Erythroblast (primary cell): ENCODE measurements at regions not wholly inside any gene's neighbourhood (a gene's known extent, or its start where the extent isn't known, plus 50 kb on each side); places are given as distances from the start of the nearest gene placed in this dataset.
"Not testable (repeated sequence)": the region's sequence is repeated elsewhere in the genome, so short reads cannot be mapped to it uniquely, and the experiment has no call there.

Experiments used
- DNase-seq, 2 experiments: peaks; one replicate each; lab custom pipeline; 2025; lab: John Stamatoyannopoulos, UW
- GATA1 ChIP-seq: IDR thresholded peaks from 2 replicates; pipeline ENCODE4 v1.6.1; 2011; ENCODE audit warnings: low read depth, mild to moderate bottlenecking, control low read depth, low read length, moderate library complexity
- POLR2A ChIP-seq: IDR thresholded peaks from 2 replicates; pipeline ENCODE4 v1.6.1; 2011; ENCODE audit warnings: mild to moderate bottlenecking, low read length

DNA sequence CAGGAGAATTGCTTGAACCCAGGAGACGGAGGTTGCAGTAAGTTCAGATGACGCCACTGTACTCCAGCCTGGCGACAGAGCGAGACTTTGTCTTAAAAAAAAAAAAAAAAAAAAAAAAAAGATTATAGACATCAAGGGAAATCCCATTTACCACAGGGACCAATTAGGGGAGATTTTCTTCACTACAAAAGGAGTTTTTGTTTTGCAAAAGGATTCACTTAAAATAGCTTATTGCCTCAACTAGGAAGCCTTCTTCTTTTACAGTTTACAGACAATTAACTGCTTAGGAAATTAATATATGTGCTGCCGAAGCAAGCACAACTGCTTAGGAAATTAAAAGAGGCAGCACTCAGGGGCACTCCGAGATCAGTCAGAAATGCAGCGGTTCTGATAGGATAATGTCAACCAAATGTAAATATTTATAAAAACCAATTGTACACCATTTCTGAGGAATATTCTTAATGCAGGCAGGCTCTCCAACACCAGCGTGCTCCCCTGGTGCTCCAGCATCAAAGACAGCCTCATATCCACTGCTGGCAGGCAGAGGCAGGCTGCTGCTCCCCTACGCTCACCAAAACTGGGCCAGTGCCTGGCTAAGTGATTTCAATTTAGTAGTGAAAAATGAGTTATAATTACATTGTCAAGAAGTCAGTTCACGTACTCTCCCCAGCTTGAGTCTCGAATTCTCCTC lies 107.9 kb upstream of the RAB4A start:
- DNase-seq, result no peak
- no peak for TF ChIP-seq GATA1

DNA sequence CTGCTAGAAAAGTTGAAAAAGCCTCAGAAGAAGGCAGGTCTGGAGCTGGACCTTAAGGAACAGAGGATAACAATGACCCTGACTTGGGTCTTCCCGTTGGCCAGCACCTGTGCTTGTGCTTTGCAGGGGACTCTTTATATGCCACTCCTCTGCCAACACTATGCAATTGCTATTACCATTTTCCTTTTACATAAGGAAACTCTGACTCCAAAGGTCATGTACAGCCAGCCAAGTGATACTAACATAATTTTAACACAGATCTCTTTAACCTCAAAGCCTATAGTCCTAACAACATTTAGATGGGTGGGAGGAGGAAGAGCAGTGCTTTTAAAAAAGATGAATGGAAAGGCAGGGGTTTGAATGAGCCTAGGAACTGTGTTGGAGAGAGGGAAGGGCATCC lies 106.6 kb upstream of the RAB4A start:
- no peak for DNase-seq
- TF ChIP-seq POLR2A (no peak), GATA1 (no peak)

- DNase-seq, result no peak
- TF ChIP-seq POLR2A, result no peak
- no peak for TF ChIP-seq GATA1
Measured at GRCh38 chr1:229164836-229165735, 105.8 kb upstream of the RAB4A start.

DNA sequence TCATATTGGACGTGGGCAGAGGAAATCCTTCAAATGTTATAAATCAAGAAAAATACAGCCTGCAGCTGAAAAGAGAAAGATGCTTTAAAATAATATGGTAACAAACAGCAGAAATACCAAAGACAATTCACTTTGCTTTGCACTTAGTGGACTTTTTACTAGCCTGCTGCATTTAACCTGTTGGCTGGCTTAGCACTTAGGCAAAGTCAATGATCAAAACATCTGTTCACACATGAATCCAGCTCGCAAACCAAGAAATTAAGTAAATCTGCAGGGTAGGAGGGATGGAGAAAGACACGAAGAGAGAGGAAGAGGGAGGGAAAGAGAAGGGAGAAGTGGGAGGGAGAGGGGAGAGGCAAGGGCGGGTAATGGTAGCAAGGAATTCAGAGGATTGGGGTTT lies 103.6 kb upstream of the RAB4A start:
- TF ChIP-seq POLR2A, result no peak
- TF ChIP-seq GATA1, result no peak
- no peak for DNase-seq

DNA sequence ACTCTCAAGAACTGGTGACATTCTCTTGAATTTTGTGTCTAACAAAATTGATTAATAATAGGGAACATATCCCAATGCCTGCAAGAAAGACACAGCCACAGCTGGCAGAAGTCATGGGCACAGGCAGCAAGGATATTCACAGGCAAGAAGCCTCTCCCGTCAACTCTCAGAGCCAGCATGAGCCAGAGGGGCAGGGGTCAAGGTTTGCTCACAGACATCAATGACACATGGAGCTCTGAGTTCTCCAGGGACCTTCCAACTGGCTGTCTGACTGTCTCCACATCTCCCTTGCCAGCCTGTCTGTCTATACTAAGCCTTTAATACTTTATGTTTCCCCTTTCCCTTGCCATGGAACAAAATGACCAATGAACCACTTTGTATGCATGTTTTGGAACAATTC lies 101.5 kb upstream of the RAB4A start:
- no peak for DNase-seq
- TF ChIP-seq GATA1 (no peak), POLR2A (no peak)

DNA sequence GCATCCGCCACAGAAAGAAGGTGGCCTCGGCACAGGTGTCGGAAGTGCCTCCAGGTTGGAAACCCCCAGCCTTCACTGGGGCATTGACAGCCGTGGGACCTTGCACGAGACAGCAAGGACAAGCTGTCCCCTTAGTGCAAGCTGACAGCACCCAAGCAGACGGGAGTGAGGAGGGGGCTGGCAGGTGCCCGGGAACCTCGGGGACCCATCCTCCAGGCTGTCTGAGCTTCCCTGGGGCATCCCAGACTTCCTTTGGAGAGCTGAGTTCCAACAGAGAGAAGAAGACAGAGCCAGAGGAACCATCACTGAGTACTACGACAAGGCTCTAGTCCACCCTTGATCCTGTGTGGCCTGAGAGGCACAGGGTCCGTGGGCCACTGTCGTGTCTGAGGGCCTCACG lies 100.6 kb upstream of the RAB4A start:
- DNase-seq, result no peak
- no peak for TF ChIP-seq POLR2A
- TF ChIP-seq GATA1, result no peak

- no peak for DNase-seq
- TF ChIP-seq POLR2A (no peak), GATA1 (no peak)
Measured at GRCh38 chr1:229170778-229171505, 100.0 kb upstream of the RAB4A start.

DNA sequence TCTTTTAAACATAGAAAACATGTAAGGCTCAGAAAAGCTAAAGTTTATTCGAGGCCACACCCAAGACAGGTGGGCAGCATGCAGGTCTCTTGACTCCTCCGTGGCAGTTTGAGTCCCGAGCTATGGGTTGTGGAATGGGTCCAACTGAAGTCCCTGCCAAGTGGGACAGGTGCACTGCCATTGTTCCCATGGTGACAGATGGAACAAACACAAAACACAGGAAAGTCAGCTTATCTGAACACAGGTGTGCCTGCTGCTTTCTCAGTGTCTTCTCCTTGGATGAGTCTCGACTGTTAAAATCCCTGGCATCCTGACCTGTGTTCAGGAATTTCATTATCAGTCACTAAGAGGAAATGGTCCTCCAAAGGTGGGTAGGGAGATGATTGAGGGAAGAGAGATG lies 99.0 kb upstream of the RAB4A start:
- no peak for DNase-seq
- TF ChIP-seq POLR2A (no peak), GATA1 (no peak)

DNA sequence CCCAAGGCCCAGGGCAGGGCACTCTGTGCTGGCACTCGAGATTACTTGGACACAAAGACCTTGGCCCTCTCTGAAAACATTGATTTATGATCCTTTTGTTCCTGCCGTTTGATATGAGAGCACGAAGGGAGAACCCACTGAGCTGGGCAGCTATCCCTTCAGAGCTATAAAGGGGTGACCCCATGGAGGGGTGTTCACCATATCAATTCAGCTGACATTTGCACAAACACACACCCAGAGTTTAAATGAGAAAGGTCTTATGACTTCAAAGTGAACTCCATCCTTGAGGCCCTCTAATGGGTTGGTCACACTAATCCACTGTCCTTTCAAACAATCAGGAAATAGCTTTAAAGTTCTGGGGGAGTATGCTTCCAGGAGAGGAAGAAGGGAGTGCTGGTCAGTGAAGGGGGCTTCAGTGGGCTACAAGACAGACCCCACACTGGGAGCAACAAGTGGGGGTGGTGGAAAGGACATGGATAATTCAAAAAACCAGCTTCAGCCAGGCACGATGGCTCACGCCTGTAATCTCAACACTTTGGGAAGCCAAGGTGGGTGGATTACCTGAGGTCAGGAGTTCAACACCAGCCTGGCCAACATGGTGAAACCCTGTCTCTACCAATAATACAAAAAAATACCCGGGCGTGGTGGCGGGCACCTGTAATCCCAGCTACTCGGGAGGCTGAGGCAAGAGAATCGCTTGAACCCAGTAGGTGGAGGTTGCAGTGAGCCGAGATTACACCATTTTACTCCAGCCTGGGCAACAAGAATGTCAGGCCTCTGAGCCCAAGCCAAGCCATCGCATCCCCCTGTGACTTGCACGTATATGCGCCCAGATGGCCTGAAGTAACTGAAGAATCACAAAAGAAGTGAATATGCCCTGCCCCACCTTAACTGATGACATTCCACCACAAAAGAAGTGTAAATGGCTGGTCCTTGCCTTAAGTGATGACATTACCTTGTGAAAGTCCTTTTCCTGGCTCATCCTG lies 97.1 kb upstream of the RAB4A start:
- DNase-seq, result not testable (repeated sequence)

DNA sequence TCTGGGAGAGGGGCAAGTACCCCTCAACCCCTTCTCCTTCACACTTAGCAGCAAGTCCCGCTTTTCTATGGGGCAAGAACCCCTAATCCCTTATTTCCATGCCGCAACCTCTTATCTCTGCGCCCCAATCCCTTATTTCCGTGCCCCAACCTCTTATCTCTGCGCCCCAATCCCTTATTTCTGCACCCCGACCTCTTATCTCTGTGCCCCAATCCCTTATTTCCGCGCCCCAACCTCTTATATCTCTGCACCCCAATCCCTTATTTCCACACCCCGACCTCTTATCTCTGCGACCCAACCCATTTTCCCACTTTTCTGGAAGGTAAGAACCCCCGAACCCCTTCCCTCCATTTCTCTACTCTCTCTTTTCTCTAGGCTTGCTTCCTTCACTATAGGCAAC lies 95.6 kb upstream of the RAB4A start:
- not testable (repeated sequence) for DNase-seq

DNA sequence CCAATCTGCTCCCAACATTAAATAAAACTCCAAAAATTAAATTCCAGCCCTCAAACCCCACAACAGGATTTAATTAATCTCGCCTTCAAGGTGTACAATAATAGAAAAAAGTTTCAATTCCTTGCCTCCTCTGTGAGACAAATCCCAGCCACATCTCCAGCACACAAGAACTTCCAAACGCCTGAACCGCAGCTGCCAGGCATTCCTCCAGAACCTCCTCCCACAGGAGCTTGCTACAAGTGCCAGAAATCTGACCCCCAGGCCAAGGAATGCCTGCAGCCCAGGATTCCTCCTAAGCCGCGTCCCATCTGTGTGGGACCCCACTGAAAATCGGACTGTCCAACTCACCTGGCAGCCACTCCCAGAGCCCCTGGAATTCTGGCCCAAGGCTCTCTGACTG lies 94.5 kb upstream of the RAB4A start:
- not testable (repeated sequence) for DNase-seq

DNA sequence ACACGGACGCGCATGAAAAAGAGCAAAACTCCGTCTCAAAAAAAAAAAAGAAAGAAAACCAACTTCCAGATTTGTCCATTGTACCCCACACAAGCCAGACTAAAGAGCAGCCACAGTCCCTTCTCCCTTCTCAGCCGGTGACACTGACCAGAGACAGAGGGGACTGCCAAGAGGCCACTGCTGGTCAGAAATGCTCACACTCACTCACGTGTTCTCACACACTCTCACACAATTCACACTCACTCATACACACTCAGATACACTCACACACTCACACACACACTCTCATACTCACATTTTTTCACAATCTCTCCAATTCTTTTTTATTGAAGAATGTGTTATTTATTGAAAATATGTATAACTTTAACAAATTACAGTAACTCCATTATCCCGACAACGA lies 90.8 kb upstream of the RAB4A start:
- DNase-seq, result no peak
- TF ChIP-seq GATA1 (no peak), POLR2A (no peak)

DNA sequence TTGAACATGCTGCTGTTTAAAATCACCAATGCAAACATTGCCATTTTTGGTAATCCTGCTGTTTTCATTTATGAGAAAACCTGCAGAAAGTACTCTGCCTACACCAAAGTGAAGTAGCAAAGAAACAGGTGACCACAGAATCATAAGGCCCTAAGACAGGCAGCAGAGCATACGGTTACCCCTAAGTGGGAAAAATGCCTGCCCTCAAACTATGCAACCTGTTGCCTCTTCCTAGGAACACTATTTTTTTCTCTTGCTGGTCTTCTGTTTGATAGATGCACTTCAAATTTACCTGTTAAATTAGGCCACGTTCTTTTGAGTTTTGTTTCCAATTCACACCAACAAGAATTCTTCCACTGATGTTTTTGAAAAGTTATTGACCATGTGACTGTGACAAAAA lies 89.5 kb upstream of the RAB4A start:
- DNase-seq, result no peak
- no peak for TF ChIP-seq GATA1
- TF ChIP-seq POLR2A, result no peak
